ENCODE measurements at regions not wholly inside any gene's neighbourhood (a gene's known extent, or its start where the extent isn't known, plus 50 kb on each side); places are given as distances from the start of the nearest gene placed in this dataset.

DNA sequence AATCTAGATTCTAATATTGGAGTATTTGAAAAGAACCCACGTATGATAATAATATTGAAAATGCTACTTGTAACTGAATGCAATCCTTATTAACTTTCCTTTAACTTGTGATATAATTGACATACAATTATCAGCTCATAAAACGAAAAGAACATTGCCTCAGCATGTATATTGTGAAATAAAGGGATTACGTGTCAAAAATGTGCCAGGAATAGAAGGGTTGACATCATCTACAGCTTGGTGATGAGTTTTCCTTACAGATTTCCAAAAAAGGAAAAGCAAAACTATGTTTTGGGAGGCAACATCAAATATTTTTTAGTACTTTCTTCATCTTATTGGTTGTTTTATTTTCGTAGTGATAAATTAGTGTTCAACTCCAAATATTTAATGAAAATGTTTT is 266.0 kb upstream of the PTGER4 start:
- no peak for DNase-seq

GRCh38 chr5:40412771-40413170 is 266.9 kb upstream of the PTGER4 start:
- DNase-seq, result no peak

- no peak for DNase-seq
Measured at GRCh38 chr5:40410964-40411635, 268.6 kb upstream of the PTGER4 start.

DNA sequence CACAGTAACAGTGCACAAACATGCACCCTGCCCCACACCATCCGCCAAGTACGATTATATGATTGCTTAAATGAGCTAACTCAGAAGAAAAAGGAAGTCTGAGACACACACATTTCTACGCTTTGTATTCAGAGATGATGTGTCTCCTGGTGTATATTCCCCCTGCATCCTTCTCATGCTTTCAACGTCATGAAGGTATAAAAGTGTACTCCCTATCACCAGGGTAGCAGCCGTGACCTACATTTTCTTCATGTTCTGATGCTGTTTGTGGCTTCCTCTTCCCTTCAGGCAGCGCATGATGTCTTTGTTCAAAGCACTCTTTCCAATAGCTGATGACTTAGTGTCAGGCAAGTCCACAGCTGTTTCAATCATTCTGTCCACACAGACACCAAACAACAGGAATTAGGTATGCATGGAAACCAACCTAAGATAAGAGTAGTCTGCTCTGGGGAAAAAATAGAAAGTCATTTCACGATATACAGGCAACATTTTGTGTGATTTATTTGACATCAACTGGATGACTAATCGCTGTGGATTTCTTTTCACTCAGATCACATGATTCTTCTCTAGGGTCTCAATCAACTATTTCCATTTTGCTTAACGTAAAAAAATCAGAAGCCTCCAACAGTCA is 269.4 kb upstream of the PTGER4 start:
- peak; percentile 69 to 70 for DNase-seq

DNA sequence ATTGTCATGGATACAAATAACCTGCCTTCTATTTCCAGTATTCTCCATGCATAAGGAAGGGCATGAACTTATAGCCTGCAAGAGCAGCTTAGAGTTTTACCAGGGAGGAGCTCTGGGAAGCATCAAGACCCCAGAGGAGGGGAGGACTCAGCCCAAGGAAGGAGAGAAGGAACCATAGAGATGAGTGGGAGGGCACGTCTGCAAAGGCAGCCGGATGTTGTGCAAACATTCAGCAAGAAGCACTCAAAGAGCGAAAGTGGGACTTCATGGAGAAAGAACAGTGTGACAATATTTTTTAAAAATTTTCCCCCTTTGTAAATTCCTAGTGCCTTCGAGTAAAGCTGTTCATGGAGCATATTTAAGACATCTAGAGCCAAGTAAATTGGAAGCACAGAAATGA is 270.1 kb upstream of the PTGER4 start:
- DNase-seq, result peak; percentile 32 to 34

GRCh38 chr5:40406741-40407211 is 272.9 kb upstream of the PTGER4 start:
- DNase-seq, result no peak

- peak in 1 of 2 donors; percentile 33 for DNase-seq
Measured at GRCh38 chr5:40405996-40406740, 273.5 kb upstream of the PTGER4 start.

- no peak for DNase-seq
Measured at GRCh38 chr5:40405230-40405629, 274.5 kb upstream of the PTGER4 start.

DNA sequence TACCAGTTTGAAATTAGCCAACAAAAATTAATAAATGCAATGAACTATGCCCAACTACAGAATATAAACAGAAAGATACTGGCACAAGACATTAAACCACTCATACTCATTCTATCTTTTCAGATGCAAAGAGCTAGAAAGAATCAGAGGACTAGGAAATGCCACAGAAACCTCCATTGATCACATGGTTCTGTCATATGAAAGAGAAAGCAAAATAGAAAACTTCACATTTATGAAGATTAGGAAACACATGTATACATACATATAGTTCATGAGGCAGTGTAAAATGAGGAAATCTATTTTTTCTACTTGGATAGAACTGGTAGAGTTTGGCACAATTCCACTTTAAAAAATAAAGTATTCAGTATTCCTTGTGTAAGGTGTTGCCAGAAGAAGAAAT is 275.1 kb upstream of the PTGER4 start:
- no peak for DNase-seq

GRCh38 chr5:40402007-40402364 is 277.7 kb upstream of the PTGER4 start:
- peak; percentile 48 to 63 for DNase-seq

GRCh38 chr5:40401284-40402006 is 278.3 kb upstream of the PTGER4 start:
- no peak for DNase-seq

- DNase-seq, result no peak
Measured at GRCh38 chr5:40400245-40400644, 279.5 kb upstream of the PTGER4 start.

- DNase-seq, result no peak
Measured at GRCh38 chr5:40399349-40399748, 280.4 kb upstream of the PTGER4 start.

DNA sequence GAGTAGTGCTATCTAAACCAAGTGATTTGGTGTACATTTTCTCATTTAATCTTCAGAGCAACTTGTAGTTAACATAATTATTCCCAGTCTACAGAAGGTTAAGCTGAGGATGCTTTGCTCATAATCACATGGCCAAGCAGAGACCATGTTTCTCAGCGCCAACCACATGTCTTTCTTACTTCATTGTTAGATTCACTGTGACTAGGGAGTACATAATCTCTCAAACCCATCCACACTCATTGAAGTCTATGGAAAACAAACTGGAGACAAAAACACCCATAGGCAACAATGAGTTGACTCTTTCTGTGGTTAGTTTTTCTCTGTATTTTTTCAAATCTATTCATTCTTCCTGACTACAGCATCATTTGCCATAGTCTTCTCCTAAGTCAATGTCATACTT is 281.7 kb upstream of the PTGER4 start:
- no peak for DNase-seq

GRCh38 chr5:40397091-40397490 is 282.6 kb upstream of the PTGER4 start:
- no peak for DNase-seq

DNA sequence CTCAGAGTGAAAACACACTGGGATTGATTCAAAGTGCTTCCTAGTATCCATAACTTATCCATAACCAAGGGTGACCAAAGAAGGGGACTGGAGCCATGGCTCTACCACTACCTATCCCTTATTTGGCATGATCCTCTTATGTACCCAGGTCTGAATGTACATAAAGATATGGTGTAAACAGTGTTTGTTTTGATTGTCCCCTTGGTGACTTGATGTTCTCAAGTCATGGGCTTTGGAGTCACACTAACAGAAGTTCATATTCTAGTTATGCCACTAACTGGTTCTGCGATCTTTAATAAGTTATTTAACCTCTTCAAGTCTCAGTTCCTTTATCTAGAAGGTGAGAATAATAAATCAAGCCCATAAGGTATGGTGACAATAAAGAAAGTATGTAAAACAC is 283.4 kb upstream of the PTGER4 start:
- no peak for DNase-seq

DNA sequence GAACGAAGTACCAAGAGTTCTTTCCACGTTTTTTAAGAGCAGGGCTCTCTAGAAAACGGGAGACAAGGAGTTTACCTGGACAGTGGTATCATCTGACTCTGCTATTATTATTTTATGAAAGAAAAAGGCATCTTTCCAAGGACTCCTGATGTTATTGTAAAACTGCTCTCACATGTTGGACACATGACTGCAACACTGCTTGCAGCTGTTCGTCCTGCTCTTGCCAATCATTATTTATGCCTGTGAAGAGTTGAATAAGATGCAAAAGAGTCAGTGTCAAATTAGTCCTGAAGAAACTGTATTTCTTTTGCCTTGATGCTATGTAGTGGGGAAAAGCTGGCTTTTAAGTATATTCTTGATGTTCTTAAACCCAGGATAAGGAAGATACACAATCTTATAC is 284.5 kb upstream of the PTGER4 start:
- no peak for DNase-seq

- DNase-seq, result no peak
Measured at GRCh38 chr5:40394698-40395097, 285.0 kb upstream of the PTGER4 start.

GRCh38 chr5:40391642-40392041 is 288.1 kb upstream of the PTGER4 start:
- no peak for DNase-seq

- DNase-seq, result no peak
Measured at GRCh38 chr5:40390281-40391149, 289.2 kb upstream of the PTGER4 start.

GRCh38 chr5:40389591-40389990 is 290.1 kb upstream of the PTGER4 start:
- no peak for DNase-seq

- DNase-seq, result no peak
Measured at GRCh38 chr5:40386289-40386688, 293.4 kb upstream of the PTGER4 start.
